Endodermal cell (in vitro differentiated cells): ENCODE measurements at regions not wholly inside any gene's neighbourhood (a gene's known extent, or its start where the extent isn't known, plus 50 kb on each side); places are given as distances from the start of the nearest gene placed in this dataset.

Source experiments
- DNase-seq: peaks from one replicate; pipeline ENCODE4 v3.0.0-alpha.2; 2017
- H3K27ac ChIP-seq: 2 replicates; pipeline ENCODE4 v1.5.1; 2013; ENCODE audit warnings: mild to moderate bottlenecking, low read depth, low read length, moderate library complexity
- H3K27me3 ChIP-seq: 2 replicates; pipeline ENCODE4 v1.6.1; 2013; ENCODE audit warnings: mild to moderate bottlenecking, low read length, moderate library complexity; ENCODE audit not compliant: insufficient read depth, control insufficient read depth, poor library complexity, severe bottlenecking
- H3K36me3 ChIP-seq: 2 replicates; pipeline ENCODE4 v1.7.0; 2013; ENCODE audit warnings: mild to moderate bottlenecking, low read length, moderate library complexity; ENCODE audit not compliant: control insufficient read depth, insufficient read depth
- H3K4me1 ChIP-seq: one replicate; pipeline ENCODE4 v1.7.0; 2013; ENCODE audit warnings: low read length; ENCODE audit not compliant: control insufficient read depth, insufficient read depth
- H3K4me3 ChIP-seq: 2 replicates; pipeline ENCODE4 v1.5.1; 2013; ENCODE audit warnings: mild to moderate bottlenecking, low read length, moderate library complexity
- H3K9ac ChIP-seq: 2 replicates; pipeline ENCODE4 v1.6.1; 2013; ENCODE audit warnings: mild to moderate bottlenecking, low read length, moderate library complexity; ENCODE audit not compliant: poor library complexity, severe bottlenecking; ENCODE audit errors: extremely low read depth
- H3K9me3 ChIP-seq: 2 replicates; pipeline ENCODE4 v1.6.1; 2013; ENCODE audit warnings: mild to moderate bottlenecking, low read length, moderate library complexity; ENCODE audit not compliant: control insufficient read depth
- H3K27ac Mint-ChIP-seq: 2 replicates; pipeline ENCODE4 v1.8.0; 2020; ENCODE audit warnings: mixed read lengths
- H3K27me3 Mint-ChIP-seq: 2 replicates; pipeline ENCODE4 v1.8.0; 2021; ENCODE audit warnings: mild to moderate bottlenecking, mixed read lengths; ENCODE audit not compliant: insufficient read depth
- H3K36me3 Mint-ChIP-seq: 2 replicates; pipeline ENCODE4 v1.8.0; 2020; ENCODE audit warnings: low read depth, mixed read lengths
- H3K4me1 Mint-ChIP-seq: 2 replicates; pipeline ENCODE4 v1.8.0; 2020; ENCODE audit warnings: mixed read lengths
- H3K4me3 Mint-ChIP-seq: 2 replicates; pipeline ENCODE4 v1.8.0; 2020; ENCODE audit warnings: mild to moderate bottlenecking, moderate library complexity, mixed read lengths
- H3K9me3 Mint-ChIP-seq: 2 replicates; pipeline ENCODE4 v1.8.0; 2020; ENCODE audit warnings: mild to moderate bottlenecking, mixed read lengths
- CTCF ChIP-seq: fragments of 200-600 bp; sonication (generic); conservative IDR thresholded peaks from 2 replicates; pipeline ENCODE4 v1.5.0; 2021; ENCODE audit warnings: antibody characterized with exemption, mild to moderate bottlenecking
- WGBS, 2 experiments: methylation state at CpG; one replicate each; pipeline versions ENCODE4 v1.1.5 to v1.1.7; 2013; ENCODE audit warnings: missing lambda C conversion rate in 2 of 2, mixed read lengths in 1 of 2; ENCODE audit not compliant: insufficient coverage in 1 of 2, insufficient read length in 1 of 2; 5-methylcytosine and 5-hydroxymethylcytosine counted together

- Mint-ChIP-seq H3K27ac (no peak overlapping the region), H3K4me1 (peaks cover 18% of the 10 kb centered on the region), H3K36me3 (peaks cover 2% of the 10 kb centered on the region), H3K4me3 (no peak overlapping the region), H3K27me3 (peaks cover 4% of the 10 kb centered on the region), H3K9me3 (peaks cover 5% of the 10 kb centered on the region)
- no peak for DNase-seq
- 92 to 95% methylated on average over 3 to 5 of the region's 5 CpGs for WGBS, 2 experiments
- Histone ChIP-seq H3K9me3 (no peaks in the 10 kb centered on the region), H3K36me3 (no peaks in the 10 kb centered on the region), H3K4me1 (no peaks in the 10 kb centered on the region), H3K4me3 (no peak overlapping the region), H3K27me3 (peaks cover 21% of the 10 kb centered on the region), H3K9ac (no peak overlapping the region), H3K27ac (no peak overlapping the region)
- TF ChIP-seq CTCF, result no peak
Observed at GRCh38 chr10:60728056-60728455, 50.2 kb upstream of the CDK1 start.

GRCh38 chr10:60726257-60726656 is 52.0 kb upstream of the CDK1 start:
- no peak overlapping the region for H3K4me3 ChIP-seq
- H3K27me3 Mint-ChIP-seq, result no peaks in the 10 kb centered on the region
- TF ChIP-seq CTCF, result no peak
- no peak for DNase-seq
- no peak overlapping the region for H3K4me3 Mint-ChIP-seq
- peaks cover 5% of the 10 kb centered on the region for H3K9me3 Mint-ChIP-seq
- no peaks in the 10 kb centered on the region for H3K4me1 ChIP-seq
- no peak overlapping the region for H3K27ac ChIP-seq
- peaks cover 10% of the 10 kb centered on the region for H3K4me1 Mint-ChIP-seq
- no peak overlapping the region for H3K27ac Mint-ChIP-seq
- no peak overlapping the region for H3K9ac ChIP-seq
- no peaks in the 10 kb centered on the region for H3K9me3 ChIP-seq
- peaks cover 2% of the 10 kb centered on the region for H3K36me3 Mint-ChIP-seq
- H3K27me3 ChIP-seq, result peaks cover 3% of the 10 kb centered on the region
- no peaks in the 10 kb centered on the region for H3K36me3 ChIP-seq

GRCh38 chr10:60722623-60723022 is 55.7 kb upstream of the CDK1 start:
- no peak overlapping the region for H3K9ac ChIP-seq
- H3K27me3 ChIP-seq, result no peaks in the 10 kb centered on the region
- Mint-ChIP-seq H3K36me3 (no peaks in the 10 kb centered on the region), H3K4me1 (no peaks in the 10 kb centered on the region), H3K9me3 (peaks cover 5% of the 10 kb centered on the region), H3K27me3 (no peaks in the 10 kb centered on the region), H3K27ac (no peak overlapping the region), H3K4me3 (no peak overlapping the region)
- H3K9me3 ChIP-seq, result no peaks in the 10 kb centered on the region
- H3K4me3 ChIP-seq, result no peak overlapping the region
- H3K27ac ChIP-seq, result no peak overlapping the region
- no peaks in the 10 kb centered on the region for H3K36me3 ChIP-seq
- WGBS, 2 experiments, result 82 to 88% methylated on average over 1 to 3 of the region's 3 CpGs
- no peaks in the 10 kb centered on the region for H3K4me1 ChIP-seq
- TF ChIP-seq CTCF, result no peak
- DNase-seq, result no peak
